ENCODE measurements at regions not wholly inside any gene's neighbourhood (a gene's known extent, or its start where the extent isn't known, plus 50 kb on each side); places are given as distances from the start of the nearest gene placed in this dataset.

- Mint-ChIP-seq H3K27me3 (ENCODE audit: unreplicated experiment) (no peaks in the 10 kb centered on the region), H3K4me1 (ENCODE audit: low read depth, unreplicated experiment) (peaks cover 15% of the 10 kb centered on the region), H3K9me3 (ENCODE audit: low read depth, unreplicated experiment) (no peaks in the 10 kb centered on the region), H3K27ac (ENCODE audit: unreplicated experiment) (no peak overlapping the region), H3K36me3 (ENCODE audit: insufficient read depth, unreplicated experiment) (no peaks in the 10 kb centered on the region), H3K4me3 (ENCODE audit: low read depth, unreplicated experiment) (no peak overlapping the region)
- CTCF ChIA-PET: no interaction called here
- BruUV-seq (replicated peaks): no TSS peak
- DNase-seq: no peak
- intact Hi-C loops (cut with micrococcal nuclease; ENCODE audit: unreplicated experiment): no loop called here
- TF ChIP-seq CTCF (IDR thresholded peaks at IDR 0.05; ENCODE audit: unreplicated experiment): no peak
These were observed 209.7 kb upstream of the PRR16 start for GRCh38 chr5:120254385-120254784.

GRCh38 chr5:120255214-120255613 lies 208.9 kb upstream of the PRR16 start:
- DNase-seq: no peak
- intact Hi-C loops (cut with micrococcal nuclease; ENCODE audit: unreplicated experiment): no loop called here
- no peak overlapping the region for H3K27ac Mint-ChIP-seq (ENCODE audit: unreplicated experiment)
- H3K4me1 Mint-ChIP-seq (ENCODE audit: low read depth, unreplicated experiment): peaks cover 15% of the 10 kb centered on the region
- H3K4me3 Mint-ChIP-seq (ENCODE audit: low read depth, unreplicated experiment): no peak overlapping the region
- no peaks in the 10 kb centered on the region for H3K27me3 Mint-ChIP-seq (ENCODE audit: unreplicated experiment)
- CTCF ChIA-PET: no interaction called here
- TF ChIP-seq CTCF (IDR thresholded peaks at IDR 0.05; ENCODE audit: unreplicated experiment): no peak
- H3K36me3 Mint-ChIP-seq (ENCODE audit: insufficient read depth, unreplicated experiment): no peaks in the 10 kb centered on the region
- H3K9me3 Mint-ChIP-seq (ENCODE audit: low read depth, unreplicated experiment): no peaks in the 10 kb centered on the region
- BruUV-seq (replicated peaks): no TSS peak

- no peaks in the 10 kb centered on the region for H3K27me3 Mint-ChIP-seq (ENCODE audit: unreplicated experiment)
- BruUV-seq (replicated peaks): no TSS peak
- H3K27ac Mint-ChIP-seq (ENCODE audit: unreplicated experiment): no peak overlapping the region
- TF ChIP-seq CTCF (IDR thresholded peaks at IDR 0.05; ENCODE audit: unreplicated experiment): no peak
- no peak for DNase-seq
- intact Hi-C loops (cut with micrococcal nuclease; ENCODE audit: unreplicated experiment): no loop called here
- H3K9me3 Mint-ChIP-seq (ENCODE audit: low read depth, unreplicated experiment): no peaks in the 10 kb centered on the region
- peaks cover 15% of the 10 kb centered on the region for H3K4me1 Mint-ChIP-seq (ENCODE audit: low read depth, unreplicated experiment)
- no peak overlapping the region for H3K4me3 Mint-ChIP-seq (ENCODE audit: low read depth, unreplicated experiment)
- CTCF ChIA-PET: no interaction called here
- no peaks in the 10 kb centered on the region for H3K36me3 Mint-ChIP-seq (ENCODE audit: insufficient read depth, unreplicated experiment)
These were observed 207.7 kb upstream of the PRR16 start for GRCh38 chr5:120256376-120256775.

- CTCF ChIA-PET: interaction anchor here (0.6 kb wide), 1 partner anchor 81 kb away, joined by 3 read pairs; no protein-coding TSS in a partner anchor
- no peaks in the 10 kb centered on the region for H3K9me3 Mint-ChIP-seq (ENCODE audit: low read depth, unreplicated experiment)
- H3K4me3 Mint-ChIP-seq (ENCODE audit: low read depth, unreplicated experiment): no peak overlapping the region
- intact Hi-C loops (cut with micrococcal nuclease; ENCODE audit: unreplicated experiment): no loop called here
- TF ChIP-seq CTCF (IDR thresholded peaks at IDR 0.05; ENCODE audit: unreplicated experiment): no peak
- no peaks in the 10 kb centered on the region for H3K36me3 Mint-ChIP-seq (ENCODE audit: insufficient read depth, unreplicated experiment)
- no TSS peak for BruUV-seq (replicated peaks)
- no peaks in the 10 kb centered on the region for H3K27me3 Mint-ChIP-seq (ENCODE audit: unreplicated experiment)
- H3K27ac Mint-ChIP-seq (ENCODE audit: unreplicated experiment): no peak overlapping the region
- DNase-seq: no peak
- H3K4me1 Mint-ChIP-seq (ENCODE audit: low read depth, unreplicated experiment): peaks cover 15% of the 10 kb centered on the region
These were observed 206.6 kb upstream of the PRR16 start for GRCh38 chr5:120257358-120257971.
